ENCODE measurements at regions not wholly inside any gene's neighbourhood (a gene's known extent, or its start where the extent isn't known, plus 50 kb on each side); places are given as distances from the start of the nearest gene placed in this dataset.

- DNase-seq (ENCODE audit: low read depth): no peak
- H3K4me3 ChIP-seq (ENCODE audit: low read depth, low read length): no peak overlapping the region
- in situ Hi-C loops (cut with HindIII; ENCODE audit: low sequenced_read_pairs): no loop called here
- TF ChIP-seq, protein P1, sequence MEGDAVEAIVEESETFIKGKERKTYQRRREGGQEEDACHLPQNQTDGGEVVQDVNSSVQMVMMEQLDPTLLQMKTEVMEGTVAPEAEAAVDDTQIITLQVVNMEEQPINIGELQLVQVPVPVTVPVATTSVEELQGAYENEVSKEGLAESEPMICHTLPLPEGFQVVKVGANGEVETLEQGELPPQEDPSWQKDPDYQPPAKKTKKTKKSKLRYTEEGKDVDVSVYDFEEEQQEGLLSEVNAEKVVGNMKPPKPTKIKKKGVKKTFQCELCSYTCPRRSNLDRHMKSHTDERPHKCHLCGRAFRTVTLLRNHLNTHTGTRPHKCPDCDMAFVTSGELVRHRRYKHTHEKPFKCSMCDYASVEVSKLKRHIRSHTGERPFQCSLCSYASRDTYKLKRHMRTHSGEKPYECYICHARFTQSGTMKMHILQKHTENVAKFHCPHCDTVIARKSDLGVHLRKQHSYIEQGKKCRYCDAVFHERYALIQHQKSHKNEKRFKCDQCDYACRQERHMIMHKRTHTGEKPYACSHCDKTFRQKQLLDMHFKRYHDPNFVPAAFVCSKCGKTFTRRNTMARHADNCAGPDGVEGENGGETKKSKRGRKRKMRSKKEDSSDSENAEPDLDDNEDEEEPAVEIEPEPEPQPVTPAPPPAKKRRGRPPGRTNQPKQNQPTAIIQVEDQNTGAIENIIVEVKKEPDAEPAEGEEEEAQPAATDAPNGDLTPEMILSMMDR (IDR thresholded peaks at IDR 0.05; ENCODE audit: low read depth, low read length, missing control alignments): no peak
Observed at GRCh38 chr1:96983866-96984265, 262.3 kb downstream of the PTBP2 start.

DNA sequence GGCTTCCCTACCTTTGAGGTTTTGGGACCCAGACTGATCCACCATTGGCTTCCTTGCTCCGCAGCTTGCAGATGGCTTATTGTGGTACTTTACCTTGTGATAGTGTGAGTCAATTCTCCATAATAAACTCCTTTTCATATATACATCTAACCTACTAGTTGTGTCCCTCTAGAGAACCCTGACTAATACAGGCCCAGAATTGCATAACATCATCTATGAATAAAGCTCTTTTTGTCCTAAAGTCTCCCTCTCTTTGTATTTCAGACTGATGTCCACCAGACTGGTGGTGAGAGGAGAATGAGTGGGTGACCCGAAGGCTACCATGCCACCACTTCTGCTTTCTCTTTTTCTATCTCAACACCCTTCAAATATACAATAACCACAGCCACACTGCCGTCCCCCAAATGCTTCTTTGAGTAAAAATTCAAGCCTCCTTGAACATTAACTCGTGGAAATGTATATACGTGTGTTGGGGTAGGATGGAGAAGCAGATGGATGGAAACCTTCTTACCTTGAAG, 265.7 kb downstream of the PTBP2 start:
- in situ Hi-C loops (cut with HindIII; ENCODE audit: low sequenced_read_pairs): no loop called here

GRCh38 chr1:96989302-96989701, 267.7 kb downstream of the PTBP2 start:
- TF ChIP-seq, protein P1 (IDR thresholded peaks at IDR 0.05; ENCODE audit: low read depth, low read length, missing control alignments): no peak
- no peak overlapping the region for H3K4me3 ChIP-seq (ENCODE audit: low read depth, low read length)
- no peak for DNase-seq (ENCODE audit: low read depth)
- in situ Hi-C loops (cut with HindIII; ENCODE audit: low sequenced_read_pairs): no loop called here

More for the DNA sequence above, 265.7 kb downstream of the PTBP2 start:
- DNase-seq (ENCODE audit: low read depth): no peak
- TF ChIP-seq, protein P1 (IDR thresholded peaks at IDR 0.05; ENCODE audit: low read depth, low read length, missing control alignments): no peak
- H3K4me3 ChIP-seq (ENCODE audit: low read depth, low read length): no peak overlapping the region

- TF ChIP-seq, protein P1 (IDR thresholded peaks at IDR 0.05; ENCODE audit: low read depth, low read length, missing control alignments): no peak
- DNase-seq (ENCODE audit: low read depth): no peak
- no peak overlapping the region for H3K4me3 ChIP-seq (ENCODE audit: low read depth, low read length)
- in situ Hi-C loops (cut with HindIII; ENCODE audit: low sequenced_read_pairs): no loop called here
Observed at GRCh38 chr1:96990136-96990535, 268.6 kb downstream of the PTBP2 start.

DNA sequence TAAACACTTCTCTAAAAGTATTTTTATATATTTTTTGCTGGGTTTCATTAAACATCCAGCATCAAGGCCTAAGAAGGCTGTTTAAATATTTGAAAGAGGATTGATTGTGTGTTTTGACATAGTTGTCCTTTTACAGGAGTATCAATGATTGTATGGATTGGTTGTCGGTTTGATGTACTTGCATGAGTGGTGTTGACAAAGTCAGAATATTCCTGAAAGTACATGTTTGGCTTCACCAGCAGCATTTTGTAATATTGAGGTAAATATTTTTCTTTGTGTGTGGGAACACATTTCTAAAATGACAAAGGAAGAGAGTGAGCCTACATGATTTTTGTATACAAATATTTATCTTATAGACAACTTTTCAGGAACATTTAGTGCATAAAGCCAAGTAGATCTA, 269.7 kb downstream of the PTBP2 start:
- in situ Hi-C loops (cut with HindIII; ENCODE audit: low sequenced_read_pairs): no loop called here
- TF ChIP-seq, protein P1 (IDR thresholded peaks at IDR 0.05; ENCODE audit: low read depth, low read length, missing control alignments): no peak
- no peak for DNase-seq (ENCODE audit: low read depth)
- H3K4me3 ChIP-seq (ENCODE audit: low read depth, low read length): no peak overlapping the region

- TF ChIP-seq, protein P1 (IDR thresholded peaks at IDR 0.05; ENCODE audit: low read depth, low read length, missing control alignments): no peak
- in situ Hi-C loops (cut with HindIII; ENCODE audit: low sequenced_read_pairs): no loop called here
- no peak for DNase-seq (ENCODE audit: low read depth)
- no peak overlapping the region for H3K4me3 ChIP-seq (ENCODE audit: low read depth, low read length)
Observed at GRCh38 chr1:96992871-96993270, 271.3 kb downstream of the PTBP2 start.
